Stomach (tissue), 4 donors: ENCODE measurements at regions not wholly inside any gene's neighbourhood (a gene's known extent, or its start where the extent isn't known, plus 50 kb on each side); places are given as distances from the start of the nearest gene placed in this dataset.

Experiments used
- EP300 ChIP-seq: sonication (generic); formaldehyde crosslinking; IDR thresholded peaks from one replicate; pipeline ENCODE4 v1.6.1; 2017; ENCODE audit warnings: antibody characterized with exemption
- POLR2A ChIP-seq, 4 donors: fragments of 450-650 bp; IDR thresholded peaks; one replicate each; pipeline ENCODE4 v1.6.1; 2016; ENCODE audit warnings: antibody characterized with exemption in 4 of 4, control low read depth in 2 of 4, mild to moderate bottlenecking in 1 of 4, moderate library complexity in 1 of 4
- POLR2AphosphoS5 ChIP-seq, 3 donors: sonication (generic); formaldehyde crosslinking; IDR thresholded peaks; one replicate each; pipeline ENCODE4 v1.6.1; 2016; ENCODE audit warnings: antibody characterized with exemption in 3 of 3
- TF ChIP-seq, protein P1 (sequence below), 7 experiments: fragments of 450-650 bp in 4 of 7; fragments of 200-600 bp in 3 of 7; sonication (generic) in 3 of 7; IDR thresholded peaks; one replicate each; pipeline ENCODE4 v1.5.1; 2016 to 2019; ENCODE audit warnings: antibody characterized with exemption in 7 of 7, control low read depth in 2 of 7, mild to moderate bottlenecking in 1 of 7

DNA sequence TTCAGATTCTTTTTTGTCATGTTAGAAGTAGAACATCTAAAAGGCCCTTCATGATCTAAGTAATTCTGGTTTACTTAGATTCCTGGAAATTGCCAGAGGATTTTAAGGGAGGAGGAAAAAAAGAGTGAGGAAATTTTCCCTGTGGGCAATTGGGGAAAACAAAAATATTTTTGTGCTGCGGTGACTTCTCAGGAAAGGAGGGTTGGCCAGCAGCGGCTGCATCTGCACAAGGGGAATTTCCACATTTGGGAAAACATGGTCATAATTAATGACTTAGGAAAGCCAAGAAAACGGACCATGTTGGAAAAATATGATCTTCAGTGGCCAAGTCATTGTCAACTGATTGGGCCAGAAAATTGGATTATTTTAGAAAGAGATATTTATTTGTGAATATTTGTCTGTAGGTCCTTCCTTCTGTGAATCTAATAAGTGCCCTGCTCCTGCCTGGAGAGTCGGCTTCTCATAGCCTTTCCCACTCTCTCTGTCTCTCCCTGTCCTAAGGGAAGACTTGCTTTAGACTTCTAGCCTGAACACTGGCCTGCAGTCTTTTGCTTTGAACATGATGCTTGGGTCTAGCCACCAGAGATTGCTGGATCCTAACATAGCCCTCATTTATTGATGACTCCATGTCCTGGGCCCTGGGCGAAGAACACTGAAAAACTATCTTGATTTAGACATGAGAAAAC, 124.2 kb upstream of the MKLN1 start:
- TF ChIP-seq POLR2AphosphoS5 (IDR thresholded peaks at IDR 0.05) (no peak), POLR2A (IDR thresholded peaks at IDR 0.05) (no peak), EP300 (no peak)
- TF ChIP-seq, protein P1, sequence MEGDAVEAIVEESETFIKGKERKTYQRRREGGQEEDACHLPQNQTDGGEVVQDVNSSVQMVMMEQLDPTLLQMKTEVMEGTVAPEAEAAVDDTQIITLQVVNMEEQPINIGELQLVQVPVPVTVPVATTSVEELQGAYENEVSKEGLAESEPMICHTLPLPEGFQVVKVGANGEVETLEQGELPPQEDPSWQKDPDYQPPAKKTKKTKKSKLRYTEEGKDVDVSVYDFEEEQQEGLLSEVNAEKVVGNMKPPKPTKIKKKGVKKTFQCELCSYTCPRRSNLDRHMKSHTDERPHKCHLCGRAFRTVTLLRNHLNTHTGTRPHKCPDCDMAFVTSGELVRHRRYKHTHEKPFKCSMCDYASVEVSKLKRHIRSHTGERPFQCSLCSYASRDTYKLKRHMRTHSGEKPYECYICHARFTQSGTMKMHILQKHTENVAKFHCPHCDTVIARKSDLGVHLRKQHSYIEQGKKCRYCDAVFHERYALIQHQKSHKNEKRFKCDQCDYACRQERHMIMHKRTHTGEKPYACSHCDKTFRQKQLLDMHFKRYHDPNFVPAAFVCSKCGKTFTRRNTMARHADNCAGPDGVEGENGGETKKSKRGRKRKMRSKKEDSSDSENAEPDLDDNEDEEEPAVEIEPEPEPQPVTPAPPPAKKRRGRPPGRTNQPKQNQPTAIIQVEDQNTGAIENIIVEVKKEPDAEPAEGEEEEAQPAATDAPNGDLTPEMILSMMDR (IDR thresholded peaks at IDR 0.05), result no peak
